Prostate gland (tissue), 2 donors: ENCODE measurements at regions not wholly inside any gene's neighbourhood (a gene's known extent, or its start where the extent isn't known, plus 50 kb on each side); places are given as distances from the start of the nearest gene placed in this dataset.
"Not testable (repeated sequence)": the region's sequence is repeated elsewhere in the genome, so short reads cannot be mapped to it uniquely, and the experiment has no call there.

Experiments
- DNase-seq: peaks from one replicate; pipeline ENCODE4 v3.0.0-alpha.2; 2019; ENCODE audit warnings: low spot score
- H3K27ac ChIP-seq, 2 donors: fragments of 200-600 bp; sonication (generic); 2 replicates each; pipeline ENCODE4 v1.5.1; 2017 to 2019
- H3K27me3 ChIP-seq: fragments of 200-600 bp; sonication (generic); replicated peaks from 2 replicates; pipeline ENCODE4 v1.5.1; 2019; ENCODE audit not compliant: insufficient read depth
- H3K36me3 ChIP-seq, 2 donors: fragments of 200-600 bp; sonication (generic); 1 replicate in 1 of 2; 2 replicates in 1 of 2; pipeline versions ENCODE4 v1.5.1 to v1.8.1; 2017 to 2019
- H3K4me1 ChIP-seq: fragments of 200-600 bp; sonication (generic); replicated peaks from 2 replicates; pipeline ENCODE4 v1.5.1; 2019
- H3K4me3 ChIP-seq, 2 donors: fragments of 200-600 bp; sonication (generic); 2 replicates each; pipeline ENCODE4 v1.5.1; 2017 to 2019
- H3K9me3 ChIP-seq: fragments of 200-600 bp; sonication (generic); 2 replicates; pipeline ENCODE4 v1.5.1; 2017
- POLR2A ChIP-seq: fragments of 450-650 bp; IDR thresholded peaks from one replicate; pipeline ENCODE4 v1.6.1; 2016; ENCODE audit warnings: antibody characterized with exemption, mild to moderate bottlenecking
- POLR2AphosphoS5 ChIP-seq: sonication (generic); formaldehyde crosslinking; IDR thresholded peaks from one replicate; pipeline ENCODE4 v1.6.1; 2017; ENCODE audit warnings: antibody characterized with exemption
- WGBS: methylation state at CpG from one replicate; pipeline ENCODE4 v1.1.5; 2018; 5-methylcytosine and 5-hydroxymethylcytosine counted together
- intact Hi-C: fragments of 100-400 bp; cut with DNase I; formaldehyde crosslinking; loops from one replicate; pipeline ENCODE4 v1.14.2; 2022
- TF ChIP-seq, protein P1 (sequence below), 4 experiments: fragments of 200-600 bp in 2 of 4; fragments of 450-650 bp in 2 of 4; sonication (generic) in 2 of 4; IDR thresholded peaks; 1 replicate in 3 of 4; 2 replicates in 1 of 4; pipeline ENCODE4 v1.5.1; 2016 to 2019; ENCODE audit warnings: antibody characterized with exemption in 4 of 4, mild to moderate bottlenecking in 2 of 4, moderate library complexity in 2 of 4

DNA sequence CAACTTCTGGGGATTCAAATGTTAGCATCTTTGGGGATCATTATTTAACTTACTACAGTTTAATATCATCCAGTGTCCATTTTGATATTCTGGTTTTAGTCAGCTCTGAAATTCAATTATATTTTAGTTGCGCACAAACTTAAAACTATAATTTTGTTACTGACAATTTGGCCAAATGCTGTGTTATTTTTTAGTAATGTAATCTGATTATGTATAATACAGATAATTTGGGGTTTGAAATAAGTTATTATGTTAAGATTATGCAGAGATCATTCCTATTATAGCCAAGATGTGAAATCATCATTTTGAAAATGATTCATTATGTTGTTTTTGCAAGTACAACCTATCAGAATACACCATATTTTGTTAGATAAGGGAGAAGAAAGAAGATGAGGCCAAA, 706.1 kb downstream of the ROBO2 start:
- 98% methylated on average over 1 of the region's 1 CpG for WGBS
- intact Hi-C loops, result no loop called here
- no peak for TF ChIP-seq POLR2AphosphoS5
- no peak for TF ChIP-seq POLR2A
- TF ChIP-seq, protein P1, sequence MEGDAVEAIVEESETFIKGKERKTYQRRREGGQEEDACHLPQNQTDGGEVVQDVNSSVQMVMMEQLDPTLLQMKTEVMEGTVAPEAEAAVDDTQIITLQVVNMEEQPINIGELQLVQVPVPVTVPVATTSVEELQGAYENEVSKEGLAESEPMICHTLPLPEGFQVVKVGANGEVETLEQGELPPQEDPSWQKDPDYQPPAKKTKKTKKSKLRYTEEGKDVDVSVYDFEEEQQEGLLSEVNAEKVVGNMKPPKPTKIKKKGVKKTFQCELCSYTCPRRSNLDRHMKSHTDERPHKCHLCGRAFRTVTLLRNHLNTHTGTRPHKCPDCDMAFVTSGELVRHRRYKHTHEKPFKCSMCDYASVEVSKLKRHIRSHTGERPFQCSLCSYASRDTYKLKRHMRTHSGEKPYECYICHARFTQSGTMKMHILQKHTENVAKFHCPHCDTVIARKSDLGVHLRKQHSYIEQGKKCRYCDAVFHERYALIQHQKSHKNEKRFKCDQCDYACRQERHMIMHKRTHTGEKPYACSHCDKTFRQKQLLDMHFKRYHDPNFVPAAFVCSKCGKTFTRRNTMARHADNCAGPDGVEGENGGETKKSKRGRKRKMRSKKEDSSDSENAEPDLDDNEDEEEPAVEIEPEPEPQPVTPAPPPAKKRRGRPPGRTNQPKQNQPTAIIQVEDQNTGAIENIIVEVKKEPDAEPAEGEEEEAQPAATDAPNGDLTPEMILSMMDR (IDR thresholded peaks at IDR 0.05), result no peak

DNA sequence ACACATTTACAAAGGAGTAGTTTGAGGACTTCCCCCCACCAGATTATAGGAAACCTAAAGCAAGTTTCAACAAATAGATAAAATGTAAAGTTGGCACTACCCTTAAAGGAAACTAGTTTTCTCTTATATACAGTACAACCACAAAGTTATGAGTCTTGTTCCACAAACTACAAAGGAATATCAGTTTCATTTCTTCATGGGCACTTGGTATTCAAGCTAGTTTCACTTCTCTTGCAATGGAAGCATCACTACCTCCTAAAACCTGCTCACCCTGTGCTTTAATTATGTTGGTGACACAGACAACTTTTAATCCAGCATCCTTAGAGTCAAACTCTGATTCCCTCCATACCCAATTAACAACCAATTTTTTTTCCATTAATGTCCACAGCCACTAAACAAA, 707.0 kb downstream of the ROBO2 start:
- Histone ChIP-seq H3K4me1 (no peaks in the 10 kb centered on the region), H3K9me3 (no peaks in the 10 kb centered on the region), H3K27me3 (no peaks in the 10 kb centered on the region), H3K27ac (no peak overlapping the region), H3K36me3 (no peaks in the 10 kb centered on the region), H3K4me3 (no peak overlapping the region)
- TF ChIP-seq POLR2AphosphoS5, result no peak
- TF ChIP-seq, protein P1 (IDR thresholded peaks at IDR 0.05), result no peak
- no peak for TF ChIP-seq POLR2A
- intact Hi-C loops, result no loop called here
- DNase-seq, result no peak

More for the DNA sequence above, 706.1 kb downstream of the ROBO2 start:
- no peaks in the 10 kb centered on the region for H3K36me3 ChIP-seq
- no peak for DNase-seq
- no peaks in the 10 kb centered on the region for H3K9me3 ChIP-seq
- no peaks in the 10 kb centered on the region for H3K4me1 ChIP-seq
- H3K4me3 ChIP-seq, result no peak overlapping the region
- H3K27me3 ChIP-seq, result no peaks in the 10 kb centered on the region
- no peak overlapping the region for H3K27ac ChIP-seq

DNA sequence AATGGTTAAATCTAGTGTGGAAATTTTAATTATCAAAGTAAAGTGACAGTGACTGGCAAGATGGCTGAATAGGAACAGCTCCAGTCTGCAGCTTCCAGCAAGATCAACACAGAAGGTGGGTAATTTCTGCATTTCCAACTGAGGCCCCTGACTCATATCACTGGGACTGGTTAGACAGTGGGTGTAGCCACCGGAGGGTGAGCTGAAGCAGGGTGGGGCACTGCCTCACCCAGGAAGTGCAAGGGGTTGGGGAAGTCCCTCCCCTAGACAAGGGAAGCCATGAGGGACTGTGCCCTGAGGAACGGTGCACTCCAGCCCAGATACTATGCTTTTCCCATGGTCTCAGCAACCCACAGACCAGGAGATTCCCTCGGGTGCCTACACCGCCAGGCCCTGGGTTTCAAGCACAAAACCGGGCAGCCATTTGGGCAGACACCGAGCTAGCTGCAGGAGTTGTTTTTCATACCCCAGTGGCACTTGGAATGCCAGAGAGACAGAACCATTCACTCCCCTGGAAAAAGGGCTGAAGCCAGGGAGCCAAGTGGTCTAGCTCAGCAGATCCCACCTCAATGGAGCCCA, 716.6 kb downstream of the ROBO2 start:
- 93% methylated on average over 6 of the region's 6 CpGs for WGBS
- intact Hi-C loops, H3K27ac ChIP-seq, DNase-seq, H3K9me3 ChIP-seq, H3K4me3 ChIP-seq, H3K4me1 ChIP-seq, H3K36me3 ChIP-seq, H3K27me3 ChIP-seq: not testable (repeated sequence)

DNA sequence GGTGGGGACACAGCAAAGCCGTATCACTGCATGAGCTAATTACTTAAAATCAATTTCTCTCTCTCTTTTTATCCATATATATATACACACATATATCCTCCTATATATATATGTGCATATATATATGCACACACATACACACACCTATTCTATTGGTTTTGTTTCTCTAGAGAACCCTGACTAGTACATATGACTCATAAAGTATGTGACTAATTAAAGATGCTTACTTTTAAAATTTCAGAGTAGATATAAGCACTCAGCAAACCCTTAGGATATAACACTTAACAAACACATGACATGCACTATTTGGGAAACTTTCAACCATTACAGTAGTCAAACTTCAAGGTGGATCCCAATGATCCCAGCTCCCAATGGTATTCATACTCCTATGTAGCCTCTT, 732.6 kb downstream of the ROBO2 start:
- Histone ChIP-seq H3K36me3 (no peaks in the 10 kb centered on the region), H3K9me3 (no peaks in the 10 kb centered on the region), H3K27ac (no peak overlapping the region), H3K4me3 (no peak overlapping the region), H3K27me3 (no peaks in the 10 kb centered on the region), H3K4me1 (no peaks in the 10 kb centered on the region)
- WGBS, result 97% methylated on average over 1 of the region's 1 CpG
- no peak for DNase-seq
- TF ChIP-seq POLR2AphosphoS5, result no peak
- TF ChIP-seq POLR2A, result no peak
- TF ChIP-seq, protein P1 (IDR thresholded peaks at IDR 0.05), result no peak
- intact Hi-C loops, result no loop called here

DNA sequence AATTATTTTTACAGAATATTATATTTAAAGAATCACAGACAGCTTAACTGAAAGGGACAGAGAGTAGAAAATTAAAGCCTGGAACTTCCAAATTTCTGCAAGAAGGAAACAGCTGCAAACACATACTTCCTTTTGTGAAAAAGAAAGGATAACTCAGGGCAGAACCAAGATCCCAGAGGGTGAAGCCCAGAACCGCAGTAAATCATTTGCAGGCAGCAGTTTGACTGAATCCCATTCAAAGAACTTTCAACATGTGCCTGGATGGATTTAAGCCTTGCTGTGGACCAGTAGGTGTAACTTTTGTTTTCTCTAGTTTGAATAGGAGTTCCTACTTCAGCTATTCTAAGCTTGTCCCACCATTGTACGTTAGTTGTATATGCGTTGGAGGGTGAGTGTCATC, 733.2 kb downstream of the ROBO2 start:
- Histone ChIP-seq H3K4me3 (no peak overlapping the region), H3K36me3 (no peaks in the 10 kb centered on the region), H3K9me3 (no peaks in the 10 kb centered on the region), H3K27me3 (no peaks in the 10 kb centered on the region), H3K4me1 (no peaks in the 10 kb centered on the region), H3K27ac (no peak overlapping the region)
- TF ChIP-seq, protein P1 (IDR thresholded peaks at IDR 0.05), result no peak
- no peak for TF ChIP-seq POLR2AphosphoS5
- TF ChIP-seq POLR2A, result no peak
- 85% methylated on average over 3 of the region's 3 CpGs for WGBS
- intact Hi-C loops, result no loop called here
- no peak for DNase-seq
